Panc1 (cell line): ENCODE measurements at regions not wholly inside any gene's neighbourhood (a gene's known extent, or its start where the extent isn't known, plus 50 kb on each side); places are given as distances from the start of the nearest gene placed in this dataset.
"Not testable (repeated sequence)": the region's sequence is repeated elsewhere in the genome, so short reads cannot be mapped to it uniquely, and the experiment has no call there.

Source experiments
- ATAC-seq: fragments of 200-7000 bp; cut with Tn5 transposase; 2 replicates; pipeline ENCODE4 v1.9.1; 2020; ENCODE audit warnings: mild to moderate bottlenecking, moderate library complexity
- BruUV-seq: library from RNA; stranded (reverse); fragments of 400-500 nt; replicated peaks from 2 replicates; lab custom pipeline; 2021; lab: Mats Ljungman, UMichigan
- CTCF ChIA-PET: fragments of 300-600 bp; sonication (Branson Sonifier 250); formaldehyde crosslinking; loops from one replicate; lab custom pipeline; 2022; ENCODE audit warnings: antibody characterized with exemption; lab: Charles Lee
- POLR2A ChIA-PET: fragments of 300-600 bp; sonication (Branson Sonifier 250); formaldehyde crosslinking; loops from one replicate; lab custom pipeline; 2022; ENCODE audit warnings: antibody characterized with exemption; lab: Charles Lee
- DNase-seq: peaks from one replicate; pipeline ENCODE4 v3.0.0-alpha.2; 2010; ENCODE audit warnings: low read depth, low spot score
- H3K27ac ChIP-seq: 2 replicates; pipeline ENCODE4 v1.5.1; 2011; ENCODE audit warnings: mild to moderate bottlenecking, low read length, inconsistent platforms
- H3K27me3 ChIP-seq: fragments of 200-500 bp; sonication (Bioruptor generic); 2 replicates; pipeline ENCODE4 v1.6.0; 2014; ENCODE audit warnings: low read length, inconsistent platforms; ENCODE audit not compliant: control insufficient read depth, insufficient read depth
- H3K36me3 ChIP-seq: fragments of 200-500 bp; sonication (Bioruptor generic); 2 replicates; pipeline ENCODE4 v1.5.1; 2014; ENCODE audit warnings: inconsistent platforms, mild to moderate bottlenecking, low read length, moderate library complexity; ENCODE audit not compliant: control insufficient read depth, insufficient read depth
- H3K4me1 ChIP-seq: 2 replicates; pipeline ENCODE4 v1.5.1; 2011; ENCODE audit warnings: inconsistent platforms, mild to moderate bottlenecking, low read length, moderate library complexity; ENCODE audit not compliant: control insufficient read depth, insufficient read depth
- H3K4me3 ChIP-seq, 2 experiments: 2 replicates each; pipeline ENCODE4 v1.5.1; 2011 to 2012; ENCODE audit warnings: low read depth in 2 of 2, low read length in 2 of 2, mild to moderate bottlenecking in 2 of 2, inconsistent platforms in 1 of 2, moderate library complexity in 1 of 2
- H3K9me3 ChIP-seq: fragments of 200-500 bp; sonication (Bioruptor generic); 2 replicates; pipeline ENCODE4 v1.5.1; 2014; ENCODE audit warnings: low read depth, mild to moderate bottlenecking, inconsistent platforms, low read length, moderate library complexity; ENCODE audit not compliant: control insufficient read depth, insufficient read depth
- CTCF ChIP-seq: fragments of 450-650 bp; IDR thresholded peaks from 2 replicates; pipeline ENCODE4 v1.5.1; 2017; ENCODE audit warnings: mild to moderate bottlenecking
- POLR2AphosphoS5 ChIP-seq: IDR thresholded peaks from 2 replicates; pipeline ENCODE4 v1.6.1; 2012; ENCODE audit warnings: mild to moderate bottlenecking, low read depth, low read length, moderate library complexity
- SIN3A ChIP-seq: IDR thresholded peaks from 2 replicates; pipeline ENCODE4 v1.6.1; 2012; ENCODE audit warnings: low read depth, mild to moderate bottlenecking, low read length, moderate library complexity, borderline replicate concordance; ENCODE audit not compliant: insufficient read depth
- TCF7L2 ChIP-seq: IDR thresholded peaks from 2 replicates; pipeline ENCODE4 v1.6.1; 2011; ENCODE audit warnings: mild to moderate bottlenecking, low read depth, low read length, inconsistent platforms
- in situ Hi-C: cut with HindIII; loops from 2 replicates; pipeline ENCODE4 v1.10.0; 2016; ENCODE audit warnings: low sequenced_read_pairs, low pct_unique_long_range_greater_than_20kb
- intact Hi-C: fragments of 100-400 bp; cut with micrococcal nuclease; formaldehyde crosslinking; loops from one replicate; pipeline ENCODE4 v1.10.0; 2022; ENCODE audit not compliant: unreplicated experiment
- TF ChIP-seq, protein P1 (sequence below), 2 experiments: IDR thresholded peaks; 2 replicates each; pipeline ENCODE4 v1.6.1; 2011 to 2012; ENCODE audit warnings: low read depth in 2 of 2, control low read depth in 1 of 2, low read length in 1 of 2, mild to moderate bottlenecking in 1 of 2, moderate library complexity in 1 of 2; ENCODE audit not compliant: insufficient read depth in 1 of 2

- TF ChIP-seq, protein P1, sequence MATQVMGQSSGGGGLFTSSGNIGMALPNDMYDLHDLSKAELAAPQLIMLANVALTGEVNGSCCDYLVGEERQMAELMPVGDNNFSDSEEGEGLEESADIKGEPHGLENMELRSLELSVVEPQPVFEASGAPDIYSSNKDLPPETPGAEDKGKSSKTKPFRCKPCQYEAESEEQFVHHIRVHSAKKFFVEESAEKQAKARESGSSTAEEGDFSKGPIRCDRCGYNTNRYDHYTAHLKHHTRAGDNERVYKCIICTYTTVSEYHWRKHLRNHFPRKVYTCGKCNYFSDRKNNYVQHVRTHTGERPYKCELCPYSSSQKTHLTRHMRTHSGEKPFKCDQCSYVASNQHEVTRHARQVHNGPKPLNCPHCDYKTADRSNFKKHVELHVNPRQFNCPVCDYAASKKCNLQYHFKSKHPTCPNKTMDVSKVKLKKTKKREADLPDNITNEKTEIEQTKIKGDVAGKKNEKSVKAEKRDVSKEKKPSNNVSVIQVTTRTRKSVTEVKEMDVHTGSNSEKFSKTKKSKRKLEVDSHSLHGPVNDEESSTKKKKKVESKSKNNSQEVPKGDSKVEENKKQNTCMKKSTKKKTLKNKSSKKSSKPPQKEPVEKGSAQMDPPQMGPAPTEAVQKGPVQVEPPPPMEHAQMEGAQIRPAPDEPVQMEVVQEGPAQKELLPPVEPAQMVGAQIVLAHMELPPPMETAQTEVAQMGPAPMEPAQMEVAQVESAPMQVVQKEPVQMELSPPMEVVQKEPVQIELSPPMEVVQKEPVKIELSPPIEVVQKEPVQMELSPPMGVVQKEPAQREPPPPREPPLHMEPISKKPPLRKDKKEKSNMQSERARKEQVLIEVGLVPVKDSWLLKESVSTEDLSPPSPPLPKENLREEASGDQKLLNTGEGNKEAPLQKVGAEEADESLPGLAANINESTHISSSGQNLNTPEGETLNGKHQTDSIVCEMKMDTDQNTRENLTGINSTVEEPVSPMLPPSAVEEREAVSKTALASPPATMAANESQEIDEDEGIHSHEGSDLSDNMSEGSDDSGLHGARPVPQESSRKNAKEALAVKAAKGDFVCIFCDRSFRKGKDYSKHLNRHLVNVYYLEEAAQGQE (IDR thresholded peaks at IDR 0.05; ENCODE audit: insufficient read depth in 1 of 2, low read depth in 2 of 2, low read length in 1 of 2): no peak
- no peak for TF ChIP-seq TCF7L2
- TF ChIP-seq POLR2AphosphoS5: no peak
- TF ChIP-seq CTCF: no peak
- TF ChIP-seq SIN3A: no peak
- Histone ChIP-seq H3K4me3 (no peak overlapping the region), H3K4me1 (no peaks in the 10 kb centered on the region), H3K9me3 (no peaks in the 10 kb centered on the region), H3K27me3 (no peaks in the 10 kb centered on the region), H3K27ac (no peak overlapping the region), H3K36me3 (no peaks in the 10 kb centered on the region)
- intact Hi-C loops (no loop called here), in situ Hi-C loops (no loop called here)
- BruUV-seq: no TSS peak
- ChIA-PET POLR2A (no interaction called here), CTCF (no interaction called here)
- ATAC-seq (no peak), DNase-seq (no peak)
Measured at GRCh38 chr3:144818973-144819372, 847.4 kb downstream of the DIPK2A start.

- H3K27me3 ChIP-seq, H3K4me1 ChIP-seq, H3K4me3 ChIP-seq, H3K9me3 ChIP-seq, CTCF ChIA-PET, intact Hi-C loops, BruUV-seq, DNase-seq, H3K36me3 ChIP-seq, ATAC-seq, in situ Hi-C loops, POLR2A ChIA-PET, H3K27ac ChIP-seq: not testable (repeated sequence)
Measured at GRCh38 chr3:144820232-144820631, 848.6 kb downstream of the DIPK2A start.

- DNase-seq: no peak
- ChIA-PET CTCF (no interaction called here), POLR2A (no interaction called here)
- H3K27ac ChIP-seq: no peak overlapping the region
- in situ Hi-C loops (no loop called here), intact Hi-C loops (no loop called here)
- no peaks in the 10 kb centered on the region for H3K27me3 ChIP-seq
- BruUV-seq: no TSS peak
- no peak for ATAC-seq
- no peaks in the 10 kb centered on the region for H3K9me3 ChIP-seq
- no peaks in the 10 kb centered on the region for H3K36me3 ChIP-seq
- no peak for TF ChIP-seq POLR2AphosphoS5
- TF ChIP-seq, protein P1 (IDR thresholded peaks at IDR 0.05; ENCODE audit: insufficient read depth in 1 of 2, low read depth in 2 of 2, low read length in 1 of 2): no peak
- no peak for TF ChIP-seq CTCF
- TF ChIP-seq SIN3A: no peak
- TF ChIP-seq TCF7L2: no peak
- H3K4me1 ChIP-seq: no peaks in the 10 kb centered on the region
- H3K4me3 ChIP-seq: no peak overlapping the region
Measured at GRCh38 chr3:144820726-144821125, 849.1 kb downstream of the DIPK2A start.
